ENCODE measurements at regions not wholly inside any gene's neighbourhood (a gene's known extent, or its start where the extent isn't known, plus 50 kb on each side); places are given as distances from the start of the nearest gene placed in this dataset.
"Not testable (repeated sequence)": the region's sequence is repeated elsewhere in the genome, so short reads cannot be mapped to it uniquely, and the experiment has no call there.

- H3K4me3 ChIP-seq (ENCODE audit: low read length), result no peak overlapping the region
- no peaks in the 10 kb centered on the region for H3K4me1 ChIP-seq (ENCODE audit: control insufficient read depth, insufficient read depth, low read length)
- no peaks in the 10 kb centered on the region for H3K36me3 ChIP-seq (ENCODE audit: control insufficient read depth, insufficient read depth, low read length, severe bottlenecking)
- H3K9ac ChIP-seq (ENCODE audit: low read length), result no peak overlapping the region
- no peak for DNase-seq (ENCODE audit: low read depth)
- H3K27me3 ChIP-seq (replicated peaks; ENCODE audit: control insufficient read depth, insufficient read depth, low read length), result no peaks in the 10 kb centered on the region
- no peaks in the 10 kb centered on the region for H3K9me3 ChIP-seq (ENCODE audit: control insufficient read depth, low read length)
These were observed 2369.4 kb upstream of the ACO1 start for GRCh38 chr9:30015073-30015472.

GRCh38 chr9:30020161-30020560, 2364.3 kb upstream of the ACO1 start:
- H3K36me3 ChIP-seq (ENCODE audit: control insufficient read depth, insufficient read depth, low read length, severe bottlenecking), result no peaks in the 10 kb centered on the region
- no peaks in the 10 kb centered on the region for H3K9me3 ChIP-seq (ENCODE audit: control insufficient read depth, low read length)
- no peaks in the 10 kb centered on the region for H3K4me1 ChIP-seq (ENCODE audit: control insufficient read depth, insufficient read depth, low read length)
- no peak overlapping the region for H3K9ac ChIP-seq (ENCODE audit: low read length)
- no peak overlapping the region for H3K4me3 ChIP-seq (ENCODE audit: low read length)
- H3K27me3 ChIP-seq (replicated peaks; ENCODE audit: control insufficient read depth, insufficient read depth, low read length), result no peaks in the 10 kb centered on the region
- no peak for DNase-seq (ENCODE audit: low read depth)

GRCh38 chr9:30035761-30036160, 2348.7 kb upstream of the ACO1 start:
- no peaks in the 10 kb centered on the region for H3K27me3 ChIP-seq (replicated peaks; ENCODE audit: control insufficient read depth, insufficient read depth, low read length)
- H3K4me3 ChIP-seq (ENCODE audit: low read length), result no peak overlapping the region
- H3K9ac ChIP-seq (ENCODE audit: low read length), result no peak overlapping the region
- no peaks in the 10 kb centered on the region for H3K9me3 ChIP-seq (ENCODE audit: control insufficient read depth, low read length)
- H3K36me3 ChIP-seq (ENCODE audit: control insufficient read depth, insufficient read depth, low read length, severe bottlenecking), result no peaks in the 10 kb centered on the region
- H3K4me1 ChIP-seq (ENCODE audit: control insufficient read depth, insufficient read depth, low read length), result no peaks in the 10 kb centered on the region
- no peak for DNase-seq (ENCODE audit: low read depth)

- Histone ChIP-seq H3K36me3 (ENCODE audit: control insufficient read depth, insufficient read depth, low read length, severe bottlenecking) (no peaks in the 10 kb centered on the region), H3K4me3 (ENCODE audit: low read length) (no peak overlapping the region), H3K9ac (ENCODE audit: low read length) (no peak overlapping the region)
These were observed 2347.9 kb upstream of the ACO1 start for GRCh38 chr9:30036558-30036957.

GRCh38 chr9:30039712-30040111, 2344.7 kb upstream of the ACO1 start:
- Histone ChIP-seq H3K9ac (ENCODE audit: low read length) (no peak overlapping the region), H3K36me3 (ENCODE audit: control insufficient read depth, insufficient read depth, low read length, severe bottlenecking) (no peaks in the 10 kb centered on the region), H3K9me3 (ENCODE audit: control insufficient read depth, low read length) (no peaks in the 10 kb centered on the region), H3K4me1 (ENCODE audit: control insufficient read depth, insufficient read depth, low read length) (no peaks in the 10 kb centered on the region), H3K27me3 (replicated peaks; ENCODE audit: control insufficient read depth, insufficient read depth, low read length) (no peaks in the 10 kb centered on the region), H3K4me3 (ENCODE audit: low read length) (no peak overlapping the region)
- DNase-seq (ENCODE audit: low read depth), result no peak

More at GRCh38 chr9:30036558-30036957, 2347.9 kb upstream of the ACO1 start:
- no peak for DNase-seq (ENCODE audit: low read depth)
- no peaks in the 10 kb centered on the region for H3K9me3 ChIP-seq (ENCODE audit: control insufficient read depth, low read length)
- no peaks in the 10 kb centered on the region for H3K4me1 ChIP-seq (ENCODE audit: control insufficient read depth, insufficient read depth, low read length)
- no peaks in the 10 kb centered on the region for H3K27me3 ChIP-seq (replicated peaks; ENCODE audit: control insufficient read depth, insufficient read depth, low read length)

GRCh38 chr9:30048396-30048795, 2336.0 kb upstream of the ACO1 start:
- H3K9me3 ChIP-seq (ENCODE audit: control insufficient read depth, low read length), result no peaks in the 10 kb centered on the region
- no peak for DNase-seq (ENCODE audit: low read depth)
- no peaks in the 10 kb centered on the region for H3K4me1 ChIP-seq (ENCODE audit: control insufficient read depth, insufficient read depth, low read length)
- no peaks in the 10 kb centered on the region for H3K27me3 ChIP-seq (replicated peaks; ENCODE audit: control insufficient read depth, insufficient read depth, low read length)
- no peak overlapping the region for H3K4me3 ChIP-seq (ENCODE audit: low read length)
- no peak overlapping the region for H3K9ac ChIP-seq (ENCODE audit: low read length)
- no peaks in the 10 kb centered on the region for H3K36me3 ChIP-seq (ENCODE audit: control insufficient read depth, insufficient read depth, low read length, severe bottlenecking)

- no peaks in the 10 kb centered on the region for H3K36me3 ChIP-seq (ENCODE audit: control insufficient read depth, insufficient read depth, low read length, severe bottlenecking)
- H3K4me3 ChIP-seq (ENCODE audit: low read length), result no peak overlapping the region
- H3K9me3 ChIP-seq (ENCODE audit: control insufficient read depth, low read length), result no peaks in the 10 kb centered on the region
- no peak overlapping the region for H3K9ac ChIP-seq (ENCODE audit: low read length)
- DNase-seq (ENCODE audit: low read depth), result no peak
- H3K27me3 ChIP-seq (replicated peaks; ENCODE audit: control insufficient read depth, insufficient read depth, low read length), result no peaks in the 10 kb centered on the region
- no peaks in the 10 kb centered on the region for H3K4me1 ChIP-seq (ENCODE audit: control insufficient read depth, insufficient read depth, low read length)
These were observed 2326.0 kb upstream of the ACO1 start for GRCh38 chr9:30058463-30058862.

- H3K9ac ChIP-seq (ENCODE audit: low read length), result no peak overlapping the region
- no peaks in the 10 kb centered on the region for H3K27me3 ChIP-seq (replicated peaks; ENCODE audit: control insufficient read depth, insufficient read depth, low read length)
- DNase-seq (ENCODE audit: low read depth), result no peak
- H3K36me3 ChIP-seq (ENCODE audit: control insufficient read depth, insufficient read depth, low read length, severe bottlenecking), result no peaks in the 10 kb centered on the region
- H3K9me3 ChIP-seq (ENCODE audit: control insufficient read depth, low read length), result no peaks in the 10 kb centered on the region
- no peaks in the 10 kb centered on the region for H3K4me1 ChIP-seq (ENCODE audit: control insufficient read depth, insufficient read depth, low read length)
- H3K4me3 ChIP-seq (ENCODE audit: low read length), result no peak overlapping the region
These were observed 2323.5 kb upstream of the ACO1 start for GRCh38 chr9:30060976-30061375.

- no peaks in the 10 kb centered on the region for H3K27me3 ChIP-seq (replicated peaks; ENCODE audit: control insufficient read depth, insufficient read depth, low read length)
- H3K4me1 ChIP-seq (ENCODE audit: control insufficient read depth, insufficient read depth, low read length), result no peaks in the 10 kb centered on the region
- no peak for DNase-seq (ENCODE audit: low read depth)
- no peaks in the 10 kb centered on the region for H3K9me3 ChIP-seq (ENCODE audit: control insufficient read depth, low read length)
- no peaks in the 10 kb centered on the region for H3K36me3 ChIP-seq (ENCODE audit: control insufficient read depth, insufficient read depth, low read length, severe bottlenecking)
- H3K4me3 ChIP-seq (ENCODE audit: low read length), result no peak overlapping the region
- no peak overlapping the region for H3K9ac ChIP-seq (ENCODE audit: low read length)
These were observed 2318.6 kb upstream of the ACO1 start for GRCh38 chr9:30065888-30066287.

GRCh38 chr9:30069236-30069635, 2315.2 kb upstream of the ACO1 start:
- not testable (repeated sequence) for H3K27me3 ChIP-seq (replicated peaks; ENCODE audit: control insufficient read depth, insufficient read depth, low read length); H3K4me3 ChIP-seq (ENCODE audit: low read length); H3K9me3 ChIP-seq (ENCODE audit: control insufficient read depth, low read length); H3K4me1 ChIP-seq (ENCODE audit: control insufficient read depth, insufficient read depth, low read length); H3K9ac ChIP-seq (ENCODE audit: low read length); H3K36me3 ChIP-seq (ENCODE audit: control insufficient read depth, insufficient read depth, low read length, severe bottlenecking); DNase-seq (ENCODE audit: low read depth)

- H3K27me3 ChIP-seq (replicated peaks; ENCODE audit: control insufficient read depth, insufficient read depth, low read length), result no peaks in the 10 kb centered on the region
These were observed 2309.4 kb upstream of the ACO1 start for GRCh38 chr9:30075022-30075421.

GRCh38 chr9:30075451-30076199, 2308.8 kb upstream of the ACO1 start:
- no peak for DNase-seq (ENCODE audit: low read depth)
- Histone ChIP-seq H3K9ac (ENCODE audit: low read length) (no peak overlapping the region), H3K4me1 (ENCODE audit: control insufficient read depth, insufficient read depth, low read length) (no peaks in the 10 kb centered on the region), H3K4me3 (ENCODE audit: low read length) (no peak overlapping the region), H3K9me3 (ENCODE audit: control insufficient read depth, low read length) (no peaks in the 10 kb centered on the region), H3K36me3 (ENCODE audit: control insufficient read depth, insufficient read depth, low read length, severe bottlenecking) (no peaks in the 10 kb centered on the region), H3K27me3 (replicated peaks; ENCODE audit: control insufficient read depth, insufficient read depth, low read length) (no peaks in the 10 kb centered on the region)

More at GRCh38 chr9:30075022-30075421, 2309.4 kb upstream of the ACO1 start:
- Histone ChIP-seq H3K9ac (ENCODE audit: low read length) (no peak overlapping the region), H3K4me1 (ENCODE audit: control insufficient read depth, insufficient read depth, low read length) (no peaks in the 10 kb centered on the region), H3K36me3 (ENCODE audit: control insufficient read depth, insufficient read depth, low read length, severe bottlenecking) (no peaks in the 10 kb centered on the region), H3K9me3 (ENCODE audit: control insufficient read depth, low read length) (no peaks in the 10 kb centered on the region), H3K4me3 (ENCODE audit: low read length) (no peak overlapping the region)
- DNase-seq (ENCODE audit: low read depth), result no peak

All from adipocyte (in vitro differentiated cells).